HG03432 (cell line): ENCODE measurements at regions not wholly inside any gene's neighbourhood (a gene's known extent, or its start where the extent isn't known, plus 50 kb on each side); places are given as distances from the start of the nearest gene placed in this dataset.
"Not testable (repeated sequence)": the region's sequence is repeated elsewhere in the genome, so short reads cannot be mapped to it uniquely, and the experiment has no call there.

Experiments
- ATAC-seq: cut with Tn5 transposase; IDR thresholded peaks from one replicate; pipeline ENCODE4 v1.9.1; 2021; ENCODE audit warnings: mild to moderate bottlenecking, moderate library complexity; ENCODE audit not compliant: unreplicated experiment

DNA sequence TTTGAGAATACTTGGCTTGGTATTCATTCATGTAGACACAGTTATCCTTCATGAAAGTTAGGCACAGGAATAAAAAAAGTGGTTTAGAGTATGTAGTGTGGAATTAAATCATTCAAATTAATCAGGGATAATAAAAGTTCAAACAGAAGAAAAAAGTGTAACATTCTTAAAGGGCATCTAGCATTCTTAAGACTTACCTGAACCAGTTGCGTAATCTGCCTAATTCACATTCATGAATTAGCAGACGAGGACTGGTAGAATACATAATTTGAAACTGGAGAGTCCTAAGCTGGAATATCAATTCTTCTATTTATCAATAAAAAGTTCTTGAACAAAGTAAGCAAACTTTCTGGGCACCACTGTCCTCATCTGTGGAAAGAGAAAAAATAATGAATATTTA is 157.0 kb upstream of the DEPDC1 start:
- ATAC-seq = no peak

DNA sequence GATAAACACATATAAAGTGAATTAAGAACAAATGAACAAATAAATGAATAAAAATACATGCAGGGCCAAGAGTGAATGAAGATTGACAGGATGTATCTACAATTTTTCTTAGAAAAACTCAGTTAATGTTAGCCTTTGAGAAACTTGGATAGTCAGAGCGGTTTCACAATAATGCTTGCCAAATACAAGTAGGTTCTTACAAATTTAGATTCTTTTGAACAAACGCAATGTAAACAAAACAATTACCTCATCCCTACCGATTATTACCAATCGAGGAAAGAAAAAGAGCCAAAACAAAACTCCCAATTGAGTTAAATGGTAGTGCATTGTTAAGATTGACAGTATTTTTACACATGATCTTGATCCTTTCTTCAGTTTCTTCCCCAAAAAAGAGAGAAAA is 176.9 kb upstream of the DEPDC1 start:
- no peak for ATAC-seq

DNA sequence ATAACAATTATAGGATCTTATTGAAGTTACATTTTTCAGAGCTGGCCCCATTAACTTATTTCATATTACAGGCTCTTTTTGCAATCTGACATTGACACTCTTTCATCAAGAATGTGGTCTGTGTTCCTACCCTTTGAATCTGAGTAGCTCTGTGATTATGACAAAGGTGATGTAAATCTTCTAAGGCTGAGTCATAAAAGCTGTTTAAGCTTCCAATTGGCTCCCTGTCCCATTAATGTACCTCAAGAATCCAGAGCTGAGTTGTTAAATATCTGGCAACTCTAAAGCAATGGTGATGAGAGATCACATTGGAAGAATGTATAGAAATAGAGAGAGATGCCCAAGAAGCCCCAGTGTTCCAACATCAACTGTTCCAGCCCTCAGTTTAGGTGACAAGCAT is 178.5 kb upstream of the DEPDC1 start:
- no peak for ATAC-seq

DNA sequence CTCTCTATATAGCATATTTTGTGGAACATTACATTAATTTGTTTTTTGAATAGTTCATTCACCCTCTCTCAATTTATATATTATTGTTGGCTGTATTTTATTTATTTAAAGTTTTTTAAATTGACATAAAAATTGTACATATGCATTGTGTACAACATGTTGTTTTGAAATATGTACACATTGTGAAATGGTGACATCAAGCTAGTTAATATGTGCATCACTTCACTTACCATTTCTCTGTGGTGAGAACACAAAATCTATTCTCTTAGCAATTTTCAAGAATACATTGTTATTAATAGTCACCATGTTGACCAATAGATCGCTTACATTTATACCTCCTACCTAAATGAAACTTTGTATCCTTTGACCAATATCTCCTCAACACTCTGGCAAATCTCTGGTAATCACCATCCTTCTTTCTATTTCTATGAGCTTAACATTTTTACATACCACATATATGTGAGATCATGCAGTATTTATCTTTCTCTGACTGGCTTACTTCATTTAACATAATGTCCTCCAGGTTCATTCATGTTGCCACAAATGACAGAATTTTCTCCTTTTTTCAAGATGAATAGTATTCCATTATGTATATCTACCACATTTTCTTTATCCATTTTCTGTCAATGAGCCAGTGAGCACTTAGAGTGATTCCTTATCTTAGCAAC is 180.9 kb upstream of the DEPDC1 start:
- no peak for ATAC-seq

DNA sequence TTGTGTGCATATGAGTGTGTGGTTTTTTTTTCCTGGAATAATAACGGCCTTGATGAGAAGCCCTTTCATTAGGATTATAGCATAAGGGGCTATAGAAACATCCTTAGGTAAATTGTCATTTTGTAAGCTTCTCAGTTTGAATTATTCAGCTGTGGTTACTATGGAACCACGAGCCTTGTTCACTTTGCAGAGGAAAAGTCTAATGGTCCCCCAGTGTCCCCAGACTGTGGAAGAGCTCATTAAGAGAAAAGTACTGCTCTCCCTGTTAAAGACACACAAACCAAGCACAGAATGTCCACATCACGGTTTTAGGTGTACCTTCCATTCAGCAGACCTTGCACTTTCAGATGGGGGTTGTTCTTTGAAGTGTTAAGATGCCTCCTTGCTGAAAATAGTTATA is 199.3 kb upstream of the DEPDC1 start:
- no peak for ATAC-seq

DNA sequence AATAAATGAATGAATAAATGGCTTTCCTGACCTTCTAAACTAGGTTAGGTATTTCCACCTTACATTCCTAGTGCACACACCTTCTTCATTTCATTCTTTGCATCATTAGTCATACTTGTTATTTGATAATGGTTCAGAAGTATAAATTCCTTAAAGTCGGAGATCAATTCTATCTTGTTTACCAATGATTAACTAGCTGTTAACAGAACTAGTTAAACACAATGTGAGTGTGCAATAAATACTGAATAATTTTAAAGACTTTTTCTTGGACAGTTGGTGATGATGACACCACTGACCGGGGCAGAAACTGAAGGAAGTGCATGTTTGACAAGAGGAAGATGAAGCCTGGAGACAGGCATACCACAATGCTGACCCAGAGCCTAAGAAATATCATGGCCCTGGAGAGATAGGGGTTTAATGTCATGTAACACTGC is 207.1 kb upstream of the DEPDC1 start:
- ATAC-seq = no peak

DNA sequence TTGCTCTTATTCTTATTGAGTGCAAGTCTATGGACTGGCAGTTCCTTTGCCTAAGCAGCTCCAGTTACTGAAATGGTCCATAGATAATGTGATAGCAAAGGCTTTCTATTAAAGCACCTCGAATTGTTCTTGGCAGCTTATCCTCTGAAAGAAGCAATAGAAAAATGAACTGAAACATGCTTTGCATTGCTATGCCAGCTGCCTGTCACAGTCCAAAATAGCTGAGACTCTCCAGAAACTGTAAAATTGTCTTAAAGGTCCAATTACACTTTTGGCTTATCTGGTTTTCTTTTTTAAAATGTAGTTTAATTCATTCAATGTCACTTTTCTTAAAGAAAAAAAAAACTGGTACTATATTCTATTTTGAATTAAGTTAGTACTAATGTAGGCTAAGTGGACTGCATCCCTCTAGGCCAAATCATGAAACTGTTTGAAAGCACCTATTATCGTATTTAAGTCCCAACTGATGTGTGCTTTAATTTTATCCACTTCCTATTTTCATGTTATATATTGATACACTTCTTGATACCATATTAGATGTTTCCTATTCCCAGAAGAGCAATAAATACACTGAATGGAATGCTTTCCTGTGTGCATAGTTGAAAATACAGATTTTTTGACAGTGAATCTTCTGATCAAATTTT is 208.0 kb upstream of the DEPDC1 start:
- ATAC-seq = no peak

DNA sequence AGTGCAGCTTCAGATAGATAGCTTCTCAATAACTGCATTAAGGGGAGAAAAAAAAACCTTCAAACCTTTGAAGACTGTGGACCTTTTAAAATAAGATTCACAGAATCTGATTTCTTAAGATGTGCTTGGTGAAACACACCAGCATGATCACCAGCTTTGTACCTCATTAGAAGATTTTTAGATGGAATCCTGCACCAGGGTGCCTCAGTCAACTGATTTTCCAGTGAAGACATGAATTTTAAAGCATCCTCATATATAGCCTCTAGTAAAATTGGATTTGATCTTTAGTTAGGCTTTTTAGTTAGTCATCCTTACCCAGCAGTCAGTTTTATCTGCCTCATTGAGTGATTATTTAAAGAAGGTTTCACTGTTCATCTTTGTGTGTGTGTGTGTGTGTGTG is 208.6 kb upstream of the DEPDC1 start:
- no peak for ATAC-seq

DNA sequence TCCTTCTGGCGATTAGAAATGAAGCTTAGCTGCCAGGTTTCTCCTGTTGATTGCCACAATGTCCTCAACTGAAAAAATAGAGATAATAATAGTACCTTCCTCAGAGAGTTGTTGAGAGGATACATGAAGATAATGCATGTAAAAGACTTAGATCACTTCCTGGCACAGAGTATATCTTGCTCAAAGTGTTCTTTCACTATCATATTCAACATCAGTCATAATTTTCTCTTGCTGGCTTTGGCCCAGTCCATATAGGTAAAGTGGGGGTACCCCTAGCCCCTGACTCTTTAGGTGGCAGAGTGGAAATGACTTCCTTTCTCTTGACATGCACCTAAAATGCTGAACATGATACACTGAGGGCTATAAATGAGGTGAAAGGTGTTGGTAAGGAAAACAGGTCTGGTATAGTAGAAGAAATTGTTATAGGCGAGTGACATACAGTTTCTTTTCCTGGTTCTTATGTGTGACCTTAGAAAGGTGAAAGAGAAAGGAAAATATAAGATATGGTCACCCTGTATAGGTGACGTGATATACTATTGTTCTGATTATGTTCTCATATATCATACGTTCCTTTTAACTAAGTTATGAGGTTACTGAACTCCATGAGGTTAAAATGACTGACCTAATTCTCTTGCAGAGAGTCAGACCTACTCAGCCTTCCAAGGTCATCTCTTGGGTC is 209.9 kb upstream of the DEPDC1 start:
- peak; percentile 45 for ATAC-seq

DNA sequence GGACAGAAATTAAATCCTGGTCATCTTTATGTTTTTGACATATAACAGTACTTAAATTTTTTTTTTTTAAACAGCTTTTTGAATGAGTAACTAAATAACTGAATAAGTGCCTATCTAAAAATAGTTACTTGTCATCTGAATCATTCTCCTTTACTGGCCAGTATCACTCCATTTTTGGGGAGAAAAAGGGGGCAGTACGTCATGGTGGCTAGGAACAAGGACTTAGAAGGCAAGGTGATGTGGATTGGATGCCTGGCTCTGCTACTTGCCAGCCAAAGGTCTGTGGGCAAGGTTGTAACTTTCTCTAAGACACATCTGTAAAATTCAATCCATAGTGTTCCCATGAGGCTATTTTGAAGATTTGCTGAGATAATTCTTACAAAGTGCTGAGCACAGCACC is 220.4 kb upstream of the DEPDC1 start:
- no peak for ATAC-seq

DNA sequence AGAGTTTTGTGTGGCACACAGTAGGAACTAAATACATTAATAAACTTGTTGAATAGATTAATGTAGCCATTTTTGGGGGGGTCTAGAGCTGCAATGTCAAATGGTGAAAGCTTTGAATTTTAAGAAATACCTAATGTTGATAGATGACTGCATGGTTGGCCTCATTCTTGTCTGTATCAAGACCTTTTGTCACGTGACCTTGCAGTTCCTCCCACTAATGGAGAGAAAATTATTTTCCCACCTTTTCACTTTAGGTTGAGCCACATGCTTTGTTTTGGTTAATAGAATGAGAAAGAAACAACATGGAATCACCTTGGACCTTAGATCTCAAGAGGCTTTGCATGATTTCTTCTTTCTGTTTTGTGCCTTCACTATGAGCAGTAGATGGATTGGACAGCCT is 223.6 kb upstream of the DEPDC1 start:
- no peak for ATAC-seq

DNA sequence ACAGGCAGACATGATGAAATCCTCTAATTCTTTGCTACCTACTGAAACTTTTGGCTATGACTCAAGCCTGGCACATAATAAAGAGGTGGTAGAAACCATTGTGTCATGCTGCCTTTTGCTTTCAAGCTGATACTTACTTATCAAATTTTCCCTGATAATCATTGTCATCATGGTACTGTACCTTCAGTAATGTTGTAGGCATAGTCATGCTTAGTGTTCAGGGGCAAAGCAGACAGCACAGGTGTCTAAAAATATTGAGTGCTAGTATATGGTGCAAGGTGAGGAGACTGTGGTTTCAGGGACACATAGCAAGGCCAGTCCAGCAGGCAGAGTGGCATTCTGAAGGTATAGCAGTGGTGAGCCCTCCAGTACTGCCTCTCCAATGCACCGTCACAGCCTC is 226.9 kb upstream of the DEPDC1 start:
- no peak for ATAC-seq

DNA sequence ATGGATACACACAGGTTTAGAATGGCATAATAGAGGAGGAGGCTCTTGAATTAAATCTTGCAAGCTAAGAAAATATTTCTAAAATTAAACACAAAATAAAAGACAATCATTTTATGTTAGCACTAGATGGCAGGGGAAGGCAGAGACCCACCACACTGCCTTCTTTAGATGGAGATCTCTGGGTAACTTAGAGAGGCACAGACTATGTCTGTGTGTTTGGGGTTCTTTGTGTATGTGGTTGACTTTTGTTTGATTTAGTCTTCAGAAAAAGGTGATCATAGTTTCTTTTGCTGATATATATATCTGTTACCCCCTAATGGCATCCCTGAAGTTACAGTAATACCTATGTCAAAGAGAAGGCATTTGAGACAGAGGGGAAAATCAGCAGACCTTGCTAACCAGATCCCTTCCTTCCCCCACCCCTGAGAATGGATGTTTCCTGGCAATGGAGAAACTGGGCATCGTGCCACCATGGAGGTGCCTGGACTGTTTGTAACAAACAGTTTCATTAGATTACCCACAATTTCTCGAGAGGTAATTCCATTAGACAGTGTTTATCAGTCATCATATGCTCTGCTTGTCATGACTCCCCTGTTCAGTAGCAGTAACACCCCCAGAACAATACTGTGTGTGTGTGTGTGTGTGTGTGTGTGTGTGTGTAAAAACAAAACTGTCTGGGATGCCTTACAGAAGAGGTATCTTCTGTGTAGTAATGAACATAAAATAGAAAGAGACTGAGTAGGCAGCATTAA is 228.3 kb upstream of the DEPDC1 start:
- ATAC-seq = no peak

DNA sequence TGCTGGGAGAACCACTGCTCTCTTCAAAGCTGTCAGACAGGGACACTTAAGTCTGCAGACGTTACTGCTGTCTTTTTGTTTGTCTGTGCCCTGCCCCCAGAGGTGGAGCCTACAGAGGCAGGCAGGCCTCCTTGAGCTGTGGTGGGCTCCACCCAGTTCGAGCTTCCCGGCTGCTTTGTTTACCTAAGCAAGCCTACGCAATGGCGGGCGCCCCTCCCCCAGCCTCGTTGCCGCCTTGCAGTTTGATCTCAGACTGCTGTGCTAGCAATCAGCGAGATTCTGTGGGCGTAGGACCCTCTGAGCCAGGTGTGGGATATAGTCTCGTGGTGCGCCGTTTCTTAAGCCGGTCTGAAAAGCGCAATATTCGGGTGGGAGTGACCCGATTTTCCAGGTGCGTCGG is 242.6 kb upstream of the DEPDC1 start:
- ATAC-seq = not testable (repeated sequence)

DNA sequence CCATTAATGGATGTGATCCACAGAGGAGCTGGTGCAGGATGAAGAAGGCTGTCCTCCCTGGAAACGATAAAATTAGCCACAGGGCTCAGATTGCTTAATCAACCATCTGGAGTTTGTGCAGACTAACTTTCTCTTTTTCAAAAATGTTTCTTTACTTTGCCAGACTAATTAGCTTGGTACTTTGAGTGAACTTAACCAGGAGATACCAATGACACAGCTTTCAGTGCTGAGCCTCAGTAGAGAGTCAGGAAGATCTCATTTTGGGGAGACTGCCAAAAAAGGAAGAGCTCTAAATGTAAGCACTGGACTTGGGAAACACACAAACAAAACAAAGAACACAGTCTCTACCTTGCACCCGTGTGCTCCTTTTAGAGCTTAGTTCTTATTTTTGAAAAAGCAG is 248.1 kb upstream of the DEPDC1 start:
- no peak for ATAC-seq

DNA sequence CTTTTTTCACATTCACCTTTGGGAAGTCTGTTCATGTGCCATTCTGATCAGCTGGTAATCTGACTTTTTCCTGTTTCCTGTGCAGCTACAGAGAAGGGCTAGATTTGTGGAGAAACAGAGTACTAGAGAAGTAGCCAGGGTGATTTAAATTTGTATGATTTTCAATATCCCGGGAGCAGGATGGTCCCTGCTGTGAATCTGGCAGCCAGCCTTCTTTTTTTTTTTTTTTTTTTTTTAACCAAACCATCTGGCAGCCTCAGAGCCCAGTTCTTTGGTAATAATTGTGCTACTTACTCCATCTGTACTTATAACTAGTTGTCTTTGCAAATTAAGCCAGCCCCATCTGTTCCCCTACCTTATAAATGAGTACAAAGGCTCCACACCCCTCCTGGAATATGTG is 248.6 kb upstream of the DEPDC1 start:
- no peak for ATAC-seq

DNA sequence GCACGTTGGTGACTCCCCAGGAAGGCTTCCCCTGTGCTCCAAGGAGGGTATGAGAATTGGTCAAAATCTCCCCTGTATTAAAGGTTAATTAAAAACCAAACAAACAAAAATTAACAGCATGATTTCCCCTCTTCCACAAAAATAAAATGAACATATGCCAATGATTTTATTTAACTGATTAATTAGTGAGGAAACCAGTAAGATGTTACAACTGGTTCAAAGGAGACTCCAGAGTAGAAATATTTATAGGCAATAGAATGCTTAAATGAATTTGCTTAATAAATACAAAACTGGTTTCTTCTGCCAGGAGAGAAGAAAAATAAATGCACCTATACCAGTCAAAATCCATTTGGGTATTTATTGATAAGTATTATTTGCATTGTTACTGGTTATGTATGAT is 249.5 kb upstream of the DEPDC1 start:
- no peak for ATAC-seq

DNA sequence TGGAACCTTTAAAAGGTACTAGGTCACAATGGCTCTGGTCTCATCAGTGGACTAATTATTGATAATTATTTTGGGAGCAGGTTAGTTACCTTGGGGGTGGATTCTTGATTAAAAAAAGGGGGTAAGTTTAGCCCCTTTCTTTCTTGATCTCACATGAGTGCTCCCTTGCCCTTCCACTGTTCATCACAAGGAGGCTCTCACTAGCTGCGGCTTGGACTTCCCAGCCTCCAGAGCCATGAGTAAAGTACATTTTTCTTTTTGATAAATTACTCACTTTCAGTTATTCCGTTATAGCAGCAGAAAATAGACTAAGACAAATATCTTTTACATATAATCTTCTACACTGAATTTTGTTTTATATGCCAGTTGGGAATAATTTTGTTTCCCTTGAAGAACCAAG is 254.8 kb upstream of the DEPDC1 start:
- no peak for ATAC-seq

DNA sequence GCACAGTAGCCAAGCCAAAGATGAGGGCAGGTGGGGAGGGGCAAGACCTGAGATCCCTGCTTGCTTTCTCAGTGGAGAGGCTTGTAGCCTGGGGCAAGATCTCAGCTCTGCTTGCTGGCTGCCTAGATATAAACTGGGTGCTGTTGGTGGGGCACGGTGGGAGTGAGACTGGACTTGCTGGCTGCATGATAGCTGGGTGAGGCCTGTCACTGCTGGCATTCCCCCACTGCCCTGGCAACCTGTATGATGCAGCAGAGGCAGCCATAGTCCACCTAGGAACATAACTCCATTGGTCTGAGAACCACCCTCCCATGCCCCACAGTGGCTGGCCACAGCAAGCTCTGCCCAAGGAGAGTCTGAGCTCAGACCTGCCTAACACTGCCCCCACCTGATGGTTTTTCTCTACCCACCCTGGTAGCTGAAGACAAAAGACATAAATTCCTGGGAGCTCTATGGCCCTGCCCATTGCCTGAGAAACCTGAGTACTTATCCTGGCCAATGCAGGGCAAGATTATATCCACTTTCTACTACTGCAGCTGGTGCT is 261.9 kb upstream of the DEPDC1 start:
- no peak for ATAC-seq

DNA sequence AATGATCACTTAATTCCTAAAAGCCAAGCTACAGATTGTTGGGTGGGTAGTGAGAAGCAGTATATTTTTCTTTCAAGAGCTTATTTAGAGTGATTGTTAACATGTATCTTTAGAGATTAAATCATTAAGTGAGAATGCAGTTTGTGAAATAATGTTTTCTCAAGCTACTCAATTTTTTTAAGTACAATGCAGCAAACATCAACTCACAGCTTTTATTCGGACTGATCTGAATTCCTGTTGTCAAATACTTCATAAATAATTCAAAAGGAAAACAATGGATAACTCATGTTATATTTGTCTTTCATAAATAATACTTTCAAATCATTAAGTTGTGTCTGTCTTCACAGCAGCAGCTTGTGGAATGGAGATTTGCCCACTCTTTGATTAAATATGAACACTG is 271.1 kb upstream of the DEPDC1 start:
- no peak for ATAC-seq

DNA sequence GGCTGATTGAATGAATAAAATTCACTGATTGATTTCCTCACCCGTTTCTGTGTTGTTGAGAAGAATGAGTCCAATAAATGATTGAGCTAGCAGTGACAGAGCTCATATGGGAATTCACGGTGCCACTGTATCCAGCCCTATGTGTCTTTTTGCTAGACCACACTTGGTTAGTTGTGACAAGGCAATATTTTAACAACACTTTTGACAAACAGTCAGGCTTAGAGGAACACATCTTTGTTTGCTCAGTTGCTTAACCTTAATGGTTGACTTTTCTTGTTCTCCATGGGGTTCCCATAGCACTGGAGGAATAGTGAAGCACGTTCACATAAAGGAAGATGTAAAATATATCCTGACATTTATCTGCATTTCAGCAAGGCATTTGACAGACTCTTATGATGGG is 273.9 kb upstream of the DEPDC1 start:
- no peak for ATAC-seq
